ENCODE measurements at regions not wholly inside any gene's neighbourhood (a gene's known extent, or its start where the extent isn't known, plus 50 kb on each side); places are given as distances from the start of the nearest gene placed in this dataset.

DNA sequence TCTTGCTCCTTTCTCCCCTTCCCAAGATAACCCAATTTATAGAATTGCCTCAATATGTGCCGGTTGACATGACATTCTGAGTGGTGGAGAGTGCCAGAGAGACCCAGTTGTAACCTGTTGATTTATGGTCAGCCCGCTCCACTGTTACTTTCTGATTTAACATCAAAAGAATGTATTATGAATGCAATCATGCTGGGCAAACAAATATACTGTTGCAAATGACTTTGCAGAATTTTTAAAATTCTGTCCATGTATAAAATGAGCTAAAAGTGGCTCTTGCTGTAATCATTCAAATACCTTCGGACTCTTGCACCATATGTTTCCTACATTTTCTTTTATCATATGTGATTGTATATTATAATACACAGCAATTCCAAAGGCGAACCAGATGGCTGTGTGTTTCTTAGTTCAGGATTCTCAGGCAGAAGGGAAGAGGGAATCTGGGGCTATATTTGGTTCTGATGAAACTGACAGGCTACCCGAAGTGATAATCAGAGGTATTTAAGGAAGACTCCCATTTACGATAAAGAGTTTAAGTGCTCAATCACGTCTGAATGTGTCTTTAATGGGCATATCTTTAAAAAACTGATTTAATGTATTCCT, 131.7 kb downstream of the CLCN4 start:
- no peak for DNase-seq (ENCODE audit: extremely low spot score)
- CTCF ChIA-PET = interaction anchor here (0.6 kb wide), 1 partner anchor 1472 kb away, joined by 3 read pairs; no protein-coding TSS in a partner anchor
- POLR2A ChIA-PET = no interaction called here
- TF ChIP-seq SP1 (IDR thresholded peaks at IDR 0.05) = no peak

DNA sequence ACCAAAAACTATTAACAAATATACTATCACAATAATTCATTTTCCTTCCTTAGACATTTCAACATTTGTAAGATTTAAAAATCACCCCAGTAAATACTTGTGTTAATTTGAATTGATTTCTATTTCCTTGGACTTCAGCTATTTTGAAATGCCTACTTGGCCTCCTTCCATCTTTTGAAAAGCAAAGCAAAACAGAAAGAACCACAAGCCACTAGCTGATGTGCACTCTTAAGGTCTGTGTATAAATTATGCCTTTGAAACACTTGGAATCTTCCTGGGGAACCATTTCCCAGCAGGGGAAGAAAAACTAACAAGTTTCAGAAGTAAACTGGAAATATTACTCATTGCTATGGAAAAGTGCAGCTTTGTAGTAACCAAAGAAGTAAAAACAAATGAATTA, 139.8 kb downstream of the CLCN4 start:
- CTCF ChIA-PET = no interaction called here
- DNase-seq (ENCODE audit: extremely low spot score) = no peak
- POLR2A ChIA-PET = no interaction called here
- TF ChIP-seq, protein P1, sequence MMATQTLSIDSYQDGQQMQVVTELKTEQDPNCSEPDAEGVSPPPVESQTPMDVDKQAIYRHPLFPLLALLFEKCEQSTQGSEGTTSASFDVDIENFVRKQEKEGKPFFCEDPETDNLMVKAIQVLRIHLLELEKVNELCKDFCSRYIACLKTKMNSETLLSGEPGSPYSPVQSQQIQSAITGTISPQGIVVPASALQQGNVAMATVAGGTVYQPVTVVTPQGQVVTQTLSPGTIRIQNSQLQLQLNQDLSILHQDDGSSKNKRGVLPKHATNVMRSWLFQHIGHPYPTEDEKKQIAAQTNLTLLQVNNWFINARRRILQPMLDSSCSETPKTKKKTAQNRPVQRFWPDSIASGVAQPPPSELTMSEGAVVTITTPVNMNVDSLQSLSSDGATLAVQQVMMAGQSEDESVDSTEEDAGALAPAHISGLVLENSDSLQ (IDR thresholded peaks at IDR 0.05) = no peak
- TF ChIP-seq SUZ12 (IDR thresholded peaks at IDR 0.05) = no peak
- no peak for TF ChIP-seq ZNF384 (IDR thresholded peaks at IDR 0.05)
- TF ChIP-seq FOXK2 (IDR thresholded peaks at IDR 0.05) = no peak
- TF ChIP-seq SP1 (IDR thresholded peaks at IDR 0.05) = no peak
- no peak for TF ChIP-seq TARDBP (IDR thresholded peaks at IDR 0.05)
- no peak for TF ChIP-seq ARNT (IDR thresholded peaks at IDR 0.05)

DNA sequence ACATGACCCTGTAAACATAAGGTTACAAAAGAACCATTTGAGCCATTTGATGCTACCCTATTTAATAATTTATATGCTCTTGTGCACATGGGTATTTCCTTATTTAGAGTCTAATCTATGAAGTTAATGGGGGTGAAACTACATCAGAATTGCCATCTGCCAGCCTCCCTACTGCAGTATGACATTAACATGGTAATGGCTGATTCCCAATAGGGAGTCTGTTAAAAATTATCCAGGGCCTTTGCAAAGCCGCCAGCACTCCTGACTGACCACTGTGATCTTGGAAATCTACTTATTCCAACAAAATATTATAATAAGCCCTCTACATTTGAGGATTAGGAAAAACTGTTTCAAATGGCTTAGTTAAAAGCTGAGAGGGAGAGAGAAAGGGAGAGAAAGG, 153.7 kb downstream of the CLCN4 start:
- no peak for TF ChIP-seq SP1 (IDR thresholded peaks at IDR 0.05)
- no peak for TF ChIP-seq CTBP1 (IDR thresholded peaks at IDR 0.05; ENCODE audit: borderline replicate concordance)
- TF ChIP-seq FOXM1 (IDR thresholded peaks at IDR 0.05; ENCODE audit: borderline replicate concordance) = no peak
- TF ChIP-seq NFRKB (IDR thresholded peaks at IDR 0.05) = no peak
- no peak for TF ChIP-seq FOXK2 (IDR thresholded peaks at IDR 0.05)
- TF ChIP-seq HDGF (IDR thresholded peaks at IDR 0.05; ENCODE audit: borderline replicate concordance) = no peak
- no peak for TF ChIP-seq ZNF384 (IDR thresholded peaks at IDR 0.05)
- TF ChIP-seq FOXA1 (IDR thresholded peaks at IDR 0.05) = no peak
- no peak for TF ChIP-seq ARNT (IDR thresholded peaks at IDR 0.05)
- TF ChIP-seq LEF1 (IDR thresholded peaks at IDR 0.05; ENCODE audit: borderline replicate concordance) = no peak
- POLR2A ChIA-PET = no interaction called here
- no peak for DNase-seq (ENCODE audit: extremely low spot score)
- CTCF ChIA-PET = no interaction called here

DNA sequence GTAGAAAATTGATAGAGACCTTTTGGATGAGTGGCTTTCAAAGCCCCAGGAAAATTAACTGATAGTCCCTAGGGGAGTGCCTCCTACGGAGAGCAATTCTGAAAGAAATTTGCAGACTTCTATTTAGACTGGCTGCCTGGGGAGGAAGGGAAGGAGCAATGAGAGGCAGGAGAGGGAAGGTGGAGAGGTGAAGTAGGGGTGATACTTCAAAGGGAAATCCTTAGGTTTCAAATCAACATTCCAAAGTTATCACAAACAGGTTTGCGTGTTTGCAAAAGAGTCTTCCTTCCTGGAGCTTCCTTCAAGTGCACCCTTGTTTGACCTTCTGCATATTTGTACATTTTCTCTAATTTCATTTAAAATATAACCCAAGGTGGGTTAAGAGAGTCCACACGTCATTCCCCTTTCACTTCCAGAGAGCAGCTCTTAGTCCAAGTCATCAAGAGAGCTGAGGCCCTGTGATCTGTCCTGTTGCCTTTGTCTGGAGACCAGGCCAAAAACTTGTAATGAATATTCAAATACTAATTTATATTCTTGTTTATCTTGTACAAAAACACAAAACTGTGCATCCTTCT, 157.8 kb downstream of the CLCN4 start:
- ChIA-PET POLR2A (no interaction called here), CTCF (no interaction called here)
- DNase-seq (ENCODE audit: extremely low spot score) = no peak
- TF ChIP-seq, protein P1 (IDR thresholded peaks at IDR 0.05) = no peak

DNA sequence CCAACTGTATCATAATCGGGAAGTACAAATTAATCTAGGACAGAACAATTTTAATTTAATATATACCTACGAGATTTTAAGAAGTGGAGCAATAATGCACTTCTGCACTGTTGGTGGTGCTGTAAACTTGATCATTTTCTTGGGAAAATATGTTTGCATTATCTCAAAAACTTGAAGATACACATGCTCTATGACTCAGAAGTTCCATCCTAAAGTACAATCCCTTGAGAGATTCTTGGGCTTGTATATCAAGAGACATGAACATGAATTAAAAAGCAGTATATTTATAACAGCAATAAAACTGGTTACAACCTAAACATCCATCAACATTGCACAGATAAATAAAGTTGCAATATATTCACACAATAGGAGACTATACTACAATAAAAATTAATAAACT, 168.8 kb downstream of the CLCN4 start:
- no peak for TF ChIP-seq L3MBTL2 (conservative IDR thresholded peaks at IDR 0.05)
- no peak for TF ChIP-seq ARNT (IDR thresholded peaks at IDR 0.05)
- TF ChIP-seq ELF4 (IDR thresholded peaks at IDR 0.05) = no peak
- no peak for TF ChIP-seq FOXK2 (IDR thresholded peaks at IDR 0.05)
- TF ChIP-seq, protein P1 (IDR thresholded peaks at IDR 0.05) = no peak
- TF ChIP-seq SP1 (IDR thresholded peaks at IDR 0.05) = no peak
- TF ChIP-seq CTBP1 (IDR thresholded peaks at IDR 0.05; ENCODE audit: borderline replicate concordance) = no peak
- TF ChIP-seq SUZ12 (IDR thresholded peaks at IDR 0.05) = no peak
- no peak for TF ChIP-seq ZNF384 (IDR thresholded peaks at IDR 0.05)
- TF ChIP-seq FOXA1 (IDR thresholded peaks at IDR 0.05) = no peak
- no peak for TF ChIP-seq LEF1 (IDR thresholded peaks at IDR 0.05; ENCODE audit: borderline replicate concordance)
- TF ChIP-seq NFRKB (IDR thresholded peaks at IDR 0.05) = no peak
- no peak for DNase-seq (ENCODE audit: extremely low spot score)
- POLR2A ChIA-PET = no interaction called here
- CTCF ChIA-PET = no interaction called here

DNA sequence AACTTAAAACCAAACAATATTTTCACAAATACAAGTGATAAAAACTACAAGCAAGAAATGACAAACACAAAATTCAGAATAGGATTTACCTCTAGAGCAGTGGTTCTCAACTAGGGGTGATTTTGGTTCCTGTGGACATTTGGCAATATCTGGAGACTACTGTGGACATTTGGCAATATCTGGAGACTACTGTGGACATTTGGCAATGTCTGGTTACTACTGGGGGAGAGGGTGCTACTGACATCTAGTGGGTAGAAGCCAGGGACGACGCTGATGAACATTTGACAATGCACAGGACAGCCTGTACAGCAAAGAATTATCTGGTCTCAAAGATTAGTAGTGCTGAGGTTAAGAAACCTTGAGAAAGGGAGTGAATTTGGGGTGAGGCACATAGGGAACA, 169.8 kb downstream of the CLCN4 start:
- TF ChIP-seq FOXM1 (IDR thresholded peaks at IDR 0.05; ENCODE audit: borderline replicate concordance) (no peak), BHLHE40 (IDR thresholded peaks at IDR 0.05; ENCODE audit: borderline replicate concordance) (no peak), ARNT (IDR thresholded peaks at IDR 0.05) (no peak), LEF1 (IDR thresholded peaks at IDR 0.05; ENCODE audit: borderline replicate concordance) (no peak), SUZ12 (IDR thresholded peaks at IDR 0.05) (no peak), TARDBP (IDR thresholded peaks at IDR 0.05) (no peak), CTBP1 (IDR thresholded peaks at IDR 0.05; ENCODE audit: borderline replicate concordance) (no peak), FOXA1 (IDR thresholded peaks at IDR 0.05) (no peak), L3MBTL2 (conservative IDR thresholded peaks at IDR 0.05) (no peak), FOXK2 (IDR thresholded peaks at IDR 0.05) (no peak), SP1 (IDR thresholded peaks at IDR 0.05) (no peak), NFRKB (IDR thresholded peaks at IDR 0.05) (no peak)
- ChIA-PET POLR2A (no interaction called here), CTCF (no interaction called here)
- no peak for DNase-seq (ENCODE audit: extremely low spot score)

DNA sequence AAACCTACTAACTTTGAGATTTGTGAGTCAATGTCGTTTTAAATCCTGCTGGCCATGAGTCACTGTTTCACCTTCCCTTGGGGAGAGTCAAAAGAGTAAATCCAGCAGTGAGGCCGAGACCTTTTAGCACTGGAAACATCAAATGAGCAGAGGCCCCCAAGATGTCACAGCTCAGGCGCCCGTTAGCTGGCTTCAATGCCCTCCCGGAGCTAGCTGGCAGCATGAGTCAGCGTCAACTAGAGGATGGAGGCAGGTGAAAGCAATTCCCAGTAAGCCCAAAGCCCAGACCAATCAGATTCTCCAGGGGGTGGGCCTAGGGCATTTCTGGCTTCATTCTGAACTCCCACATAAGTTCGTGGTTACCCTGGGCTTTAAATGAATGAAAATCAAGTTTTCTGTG, 170.9 kb downstream of the CLCN4 start:
- TF ChIP-seq HDGF (IDR thresholded peaks at IDR 0.05; ENCODE audit: borderline replicate concordance) (no peak), LEF1 (IDR thresholded peaks at IDR 0.05; ENCODE audit: borderline replicate concordance) (no peak), SUZ12 (IDR thresholded peaks at IDR 0.05) (no peak), ELF4 (IDR thresholded peaks at IDR 0.05) (no peak)
- ChIA-PET CTCF (no interaction called here), POLR2A (no interaction called here)
- no peak for DNase-seq (ENCODE audit: extremely low spot score)

All from HEK293T (cell line).